HEK293 (cell line): ENCODE measurements at regions not wholly inside any gene's neighbourhood (a gene's known extent, or its start where the extent isn't known, plus 50 kb on each side); places are given as distances from the start of the nearest gene placed in this dataset.

Source experiments
- CTCF ChIA-PET: fragments of 350-600 bp; formaldehyde crosslinking; extraction: SDS; loops from one replicate; lab custom pipeline; 2021; ENCODE audit warnings: antibody characterized with exemption; lab: Yijun Ruan, JAX
- POLR2A ChIA-PET: fragments of 300-600 bp; formaldehyde crosslinking; extraction: SDS; loops from one replicate; lab custom pipeline; 2020; ENCODE audit warnings: antibody characterized with exemption, inconsistent platforms; lab: Yijun Ruan, JAX
- H3K27ac ChIP-seq: fragments of 200-500 bp; sonication (Bioruptor generic); 2 replicates; pipeline ENCODE4 v1.5.1; 2014; ENCODE audit warnings: low read depth, low read length, control low read depth, inconsistent platforms; ENCODE audit errors: extremely low read depth
- H3K36me3 ChIP-seq, 2 experiments: fragments of 200-500 bp in 1 of 2; sonication (Bioruptor generic) in 1 of 2; 1 replicate in 1 of 2; 2 replicates in 1 of 2; pipeline ENCODE4 v1.5.1; 2014 to 2017; ENCODE audit warnings: inconsistent platforms in 2 of 2, low read length in 2 of 2; ENCODE audit not compliant: control insufficient read depth in 2 of 2, insufficient read depth in 1 of 2
- H3K4me1 ChIP-seq: fragments of 200-500 bp; sonication (Bioruptor generic); 2 replicates; pipeline ENCODE4 v1.5.1; 2014; ENCODE audit warnings: mild to moderate bottlenecking, low read length, inconsistent platforms; ENCODE audit not compliant: control insufficient read depth, insufficient read depth
- H3K4me3 ChIP-seq: 2 replicates; pipeline ENCODE4 v1.5.1; 2011; ENCODE audit warnings: low read depth, mild to moderate bottlenecking, control low read depth, low read length, moderate library complexity
- H3K9me3 ChIP-seq: fragments of 200-500 bp; sonication (Bioruptor generic); 2 replicates; pipeline ENCODE4 v1.5.1; 2014; ENCODE audit warnings: low read depth, low read length, inconsistent platforms; ENCODE audit not compliant: control insufficient read depth, insufficient read depth
- BCL11B ChIP-seq: fragments of 450-650 bp; formaldehyde crosslinking; IDR thresholded peaks from 2 replicates; pipeline ENCODE4 v1.5.1; 2016; ENCODE audit warnings: low read depth, missing biosample characterization, missing genetic modification characterization
- EGR2 ChIP-seq: fragments of 450-650 bp; formaldehyde crosslinking; IDR thresholded peaks from 2 replicates; pipeline ENCODE4 v1.5.1; 2016; ENCODE audit warnings: low read depth, missing biosample characterization, missing genetic modification characterization
- FEZF1 ChIP-seq: fragments of 450-650 bp; formaldehyde crosslinking; IDR thresholded peaks from 2 replicates; pipeline ENCODE4 v1.5.1; 2016; ENCODE audit warnings: missing biosample characterization, missing genetic modification characterization
- KLF1 ChIP-seq: fragments of 450-650 bp; formaldehyde crosslinking; IDR thresholded peaks from 2 replicates; pipeline ENCODE4 v1.5.1; 2016; ENCODE audit warnings: missing biosample characterization, missing genetic modification characterization
- MYNN ChIP-seq: fragments of 450-650 bp; formaldehyde crosslinking; IDR thresholded peaks from 2 replicates; pipeline ENCODE4 v1.5.1; 2016; ENCODE audit warnings: missing biosample characterization, missing genetic modification characterization, borderline replicate concordance
- OSR2 ChIP-seq: fragments of 450-650 bp; formaldehyde crosslinking; IDR thresholded peaks from 2 replicates; pipeline ENCODE4 v1.5.1; 2016; ENCODE audit warnings: missing biosample characterization, missing genetic modification characterization
- PRDM1 ChIP-seq: fragments of 450-650 bp; formaldehyde crosslinking; IDR thresholded peaks from 2 replicates; pipeline ENCODE4; 2016; ENCODE audit warnings: missing biosample characterization, missing genetic modification characterization
- SP2 ChIP-seq: fragments of 450-650 bp; formaldehyde crosslinking; IDR thresholded peaks from 2 replicates; pipeline ENCODE4 v1.5.1; 2016; ENCODE audit warnings: missing biosample characterization, missing genetic modification characterization
- SP7 ChIP-seq: fragments of 450-650 bp; formaldehyde crosslinking; IDR thresholded peaks from 2 replicates; pipeline ENCODE4 v1.5.1; 2016; ENCODE audit warnings: missing biosample characterization, missing genetic modification characterization
- TRIM28 ChIP-seq: IDR thresholded peaks from 2 replicates; pipeline ENCODE4 v1.6.1; 2011; ENCODE audit warnings: low read length, control low read depth, borderline replicate concordance
- WT1 ChIP-seq: fragments of 450-650 bp; formaldehyde crosslinking; IDR thresholded peaks from 2 replicates; pipeline ENCODE4 v1.5.1; 2016; ENCODE audit warnings: missing biosample characterization, missing genetic modification characterization
- YY1 ChIP-seq: fragments of 450-650 bp; formaldehyde crosslinking; IDR thresholded peaks from 2 replicates; pipeline ENCODE4 v1.5.1; 2018; ENCODE audit warnings: missing biosample characterization, missing genetic modification characterization
- ZBTB48 ChIP-seq: fragments of 450-650 bp; formaldehyde crosslinking; IDR thresholded peaks from 2 replicates; pipeline ENCODE4 v1.5.1; 2016; ENCODE audit warnings: missing biosample characterization, missing genetic modification characterization
- ZNF157 ChIP-seq: fragments of 450-650 bp; formaldehyde crosslinking; IDR thresholded peaks from 2 replicates; pipeline ENCODE4 v1.5.1; 2016; ENCODE audit warnings: missing biosample characterization, missing genetic modification characterization
- ZNF174 ChIP-seq: fragments of 450-650 bp; formaldehyde crosslinking; IDR thresholded peaks from 2 replicates; pipeline ENCODE4 v1.5.0; 2017; ENCODE audit warnings: missing biosample characterization, mild to moderate bottlenecking, missing genetic modification characterization
- ZNF19 ChIP-seq: fragments of 450-650 bp; formaldehyde crosslinking; IDR thresholded peaks from 2 replicates; pipeline ENCODE4; 2016; ENCODE audit warnings: missing biosample characterization, missing genetic modification characterization, low read depth
- ZNF2 ChIP-seq: fragments of 450-650 bp; formaldehyde crosslinking; IDR thresholded peaks from 2 replicates; pipeline ENCODE4 v1.5.1; 2016; ENCODE audit warnings: missing biosample characterization, missing genetic modification characterization
- ZNF221 ChIP-seq: fragments of 450-650 bp; formaldehyde crosslinking; IDR thresholded peaks from 2 replicates; pipeline ENCODE4 v1.5.1; 2017; ENCODE audit warnings: missing biosample characterization, missing genetic modification characterization, borderline replicate concordance
- ZNF24 ChIP-seq: fragments of 450-650 bp; formaldehyde crosslinking; IDR thresholded peaks from 2 replicates; pipeline ENCODE4 v1.5.1; 2016; ENCODE audit warnings: missing biosample characterization, missing genetic modification characterization
- ZNF473 ChIP-seq: fragments of 450-650 bp; formaldehyde crosslinking; IDR thresholded peaks from 2 replicates; pipeline ENCODE4 v1.5.1; 2017; ENCODE audit warnings: missing biosample characterization, missing genetic modification characterization
- ZNF561 ChIP-seq: fragments of 450-650 bp; IDR thresholded peaks from 2 replicates; pipeline ENCODE4 v1.5.1; 2018; ENCODE audit warnings: missing biosample characterization, missing genetic modification characterization, borderline replicate concordance
- ZNF623 ChIP-seq: fragments of 450-650 bp; formaldehyde crosslinking; IDR thresholded peaks from 2 replicates; pipeline ENCODE4 v1.5.1; 2016; ENCODE audit warnings: missing biosample characterization, missing genetic modification characterization
- ZNF843 ChIP-seq: fragments of 450-650 bp; formaldehyde crosslinking; IDR thresholded peaks from 2 replicates; pipeline ENCODE4 v1.5.1; 2016; ENCODE audit warnings: missing biosample characterization, missing genetic modification characterization
- TF ChIP-seq, protein P1 (sequence below): fragments of 450-650 bp; formaldehyde crosslinking; IDR thresholded peaks from 2 replicates; pipeline ENCODE4 v1.5.1; 2016; ENCODE audit warnings: missing biosample characterization, missing genetic modification characterization
- TF ChIP-seq, protein P2 (sequence below): fragments of 450-650 bp; formaldehyde crosslinking; IDR thresholded peaks from 2 replicates; pipeline ENCODE4 v1.5.1; 2017; ENCODE audit warnings: missing biosample characterization, missing genetic modification characterization
- TF ChIP-seq, protein P3 (sequence below): fragments of 450-650 bp; formaldehyde crosslinking; optimal IDR thresholded peaks from 2 replicates; pipeline ENCODE3; 2016; ENCODE audit warnings: missing biosample characterization, mild to moderate bottlenecking, missing genetic modification characterization
- TF ChIP-seq, protein P4 (sequence below): fragments of 450-650 bp; formaldehyde crosslinking; IDR thresholded peaks from 2 replicates; pipeline ENCODE4 v1.5.1; 2016; ENCODE audit warnings: missing biosample characterization, missing genetic modification characterization

DNA sequence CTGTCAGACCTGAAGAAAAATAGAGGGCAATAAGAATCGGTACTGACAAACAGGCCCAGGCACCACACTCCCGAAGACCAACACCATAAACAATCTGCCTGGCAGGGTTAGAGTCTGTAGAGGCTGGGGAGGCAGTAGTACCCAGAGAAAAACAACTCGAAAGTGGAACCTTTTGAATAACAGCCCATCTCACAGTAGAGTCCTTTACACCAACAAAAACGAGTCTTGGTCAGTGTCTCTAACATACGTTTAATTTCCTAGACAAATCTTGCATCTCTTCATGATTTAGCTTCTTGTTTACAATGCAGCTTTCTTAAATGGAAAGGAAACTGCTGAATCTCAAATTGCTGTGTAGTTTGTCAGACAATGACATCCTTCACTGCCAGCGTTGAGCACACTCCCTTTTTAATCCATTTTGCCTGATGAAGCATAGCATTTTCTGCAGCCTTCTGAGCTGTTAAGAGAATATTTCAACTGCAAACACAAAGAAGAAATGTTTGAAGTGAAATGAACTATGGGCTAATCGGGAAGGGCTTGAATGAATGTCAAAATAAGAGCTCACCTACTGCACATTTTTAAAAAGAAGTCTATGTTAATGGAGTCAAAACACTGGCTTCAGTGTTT lies 73.1 kb upstream of the DSG1 start:
- TF ChIP-seq MYNN (tag by site-specific recombination) (peak; percentile 85), TRIM28 (peak; percentile 64), ZNF174 (no peak), WT1 (0 out of 2 replicates have a peak, but pooled peaks have one; percentile 28), PRDM1 (0 out of 2 replicates have a peak, but pooled peaks have one; percentile 12), FEZF1 (no peak), ZNF473 (tag by site-specific recombination) (no peak)
- TF ChIP-seq, protein P1, sequence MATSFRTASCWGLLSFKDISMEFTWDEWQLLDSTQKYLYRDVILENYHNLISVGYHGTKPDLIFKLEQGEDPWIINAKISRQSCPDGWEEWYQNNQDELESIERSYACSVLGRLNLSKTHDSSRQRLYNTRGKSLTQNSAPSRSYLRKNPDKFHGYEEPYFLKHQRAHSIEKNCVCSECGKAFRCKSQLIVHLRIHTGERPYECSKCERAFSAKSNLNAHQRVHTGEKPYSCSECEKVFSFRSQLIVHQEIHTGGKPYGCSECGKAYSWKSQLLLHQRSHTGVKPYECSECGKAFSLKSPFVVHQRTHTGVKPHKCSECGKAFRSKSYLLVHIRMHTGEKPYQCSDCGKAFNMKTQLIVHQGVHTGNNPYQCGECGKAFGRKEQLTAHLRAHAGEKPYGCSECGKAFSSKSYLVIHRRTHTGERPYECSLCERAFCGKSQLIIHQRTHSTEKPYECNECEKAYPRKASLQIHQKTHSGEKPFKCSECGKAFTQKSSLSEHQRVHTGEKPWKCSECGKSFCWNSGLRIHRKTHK (tag by site-specific recombination) = no peak
- TF ChIP-seq, protein P2, sequence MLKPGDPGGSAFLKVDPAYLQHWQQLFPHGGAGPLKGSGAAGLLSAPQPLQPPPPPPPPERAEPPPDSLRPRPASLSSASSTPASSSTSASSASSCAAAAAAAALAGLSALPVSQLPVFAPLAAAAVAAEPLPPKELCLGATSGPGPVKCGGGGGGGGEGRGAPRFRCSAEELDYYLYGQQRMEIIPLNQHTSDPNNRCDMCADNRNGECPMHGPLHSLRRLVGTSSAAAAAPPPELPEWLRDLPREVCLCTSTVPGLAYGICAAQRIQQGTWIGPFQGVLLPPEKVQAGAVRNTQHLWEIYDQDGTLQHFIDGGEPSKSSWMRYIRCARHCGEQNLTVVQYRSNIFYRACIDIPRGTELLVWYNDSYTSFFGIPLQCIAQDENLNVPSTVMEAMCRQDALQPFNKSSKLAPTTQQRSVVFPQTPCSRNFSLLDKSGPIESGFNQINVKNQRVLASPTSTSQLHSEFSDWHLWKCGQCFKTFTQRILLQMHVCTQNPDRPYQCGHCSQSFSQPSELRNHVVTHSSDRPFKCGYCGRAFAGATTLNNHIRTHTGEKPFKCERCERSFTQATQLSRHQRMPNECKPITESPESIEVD (tag by site-specific recombination) = peak; percentile 32; the same call in 1 of the 2 replicates
- TF ChIP-seq, all 188 proteins: peak for 5
- ChIA-PET POLR2A (interaction anchor here (1.0 kb wide), 1 partner anchor 47 kb away, joined by 3 read pairs; no protein-coding TSS in a partner anchor), CTCF (interaction anchor here (0.6 to 0.8 kb wide), 4 partner anchors 11 to 270 kb away, joined by 3 read pairs; no protein-coding TSS in a partner anchor)
- Histone ChIP-seq H3K9me3 (no peaks in the 10 kb centered on the region), H3K27ac (no peak overlapping the region), H3K4me3 (no peak overlapping the region), H3K36me3 (no peaks in the 10 kb centered on the region), H3K4me1 (peaks cover 3% of the 10 kb centered on the region; the same call in 1 of the 2 replicates)

DNA sequence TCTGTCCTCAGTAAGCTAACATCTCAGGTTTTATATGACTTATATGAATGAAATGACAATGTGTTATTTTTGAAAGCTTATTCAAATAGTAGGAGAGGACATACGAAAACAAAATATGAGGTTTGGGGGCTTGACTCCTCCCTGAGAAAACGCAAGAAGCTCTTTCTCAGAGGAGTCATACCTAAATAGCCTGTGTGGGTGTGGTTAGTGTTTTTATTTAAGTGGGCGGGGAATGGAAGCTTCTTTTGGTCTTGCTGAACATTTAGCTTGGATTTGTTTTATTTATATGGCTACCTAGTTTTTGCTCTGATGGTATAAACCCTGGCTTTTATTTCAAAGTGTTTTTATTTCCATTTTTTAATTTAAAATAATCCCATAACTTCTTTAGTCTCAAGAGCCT lies 72.1 kb upstream of the DSG1 start:
- H3K4me3 ChIP-seq = no peak overlapping the region
- ChIA-PET CTCF (interaction anchor here (0.6 to 1.1 kb wide), 3 partner anchors 265 to 276 kb away, joined by 3 read pairs; no protein-coding TSS in a partner anchor), POLR2A (interaction anchor here (1.0 kb wide), 1 partner anchor 47 kb away, joined by 3 read pairs; no protein-coding TSS in a partner anchor)
- peaks cover 3% of the 10 kb centered on the region; the same call in 1 of the 2 replicates for H3K4me1 ChIP-seq
- H3K27ac ChIP-seq = no peak overlapping the region
- no peaks in the 10 kb centered on the region for H3K36me3 ChIP-seq
- H3K9me3 ChIP-seq = no peaks in the 10 kb centered on the region
- no peak for TF ChIP-seq ZNF623 (tag by site-specific recombination)
- TF ChIP-seq BCL11B (tag by site-specific recombination) = no peak
- no peak for TF ChIP-seq ZNF221 (tag by site-specific recombination)
- no peak for TF ChIP-seq YY1 (tag by site-specific recombination)
- no peak for TF ChIP-seq SP2
- TF ChIP-seq ZNF843 (tag by site-specific recombination) = no peak
- TF ChIP-seq, protein P3, sequence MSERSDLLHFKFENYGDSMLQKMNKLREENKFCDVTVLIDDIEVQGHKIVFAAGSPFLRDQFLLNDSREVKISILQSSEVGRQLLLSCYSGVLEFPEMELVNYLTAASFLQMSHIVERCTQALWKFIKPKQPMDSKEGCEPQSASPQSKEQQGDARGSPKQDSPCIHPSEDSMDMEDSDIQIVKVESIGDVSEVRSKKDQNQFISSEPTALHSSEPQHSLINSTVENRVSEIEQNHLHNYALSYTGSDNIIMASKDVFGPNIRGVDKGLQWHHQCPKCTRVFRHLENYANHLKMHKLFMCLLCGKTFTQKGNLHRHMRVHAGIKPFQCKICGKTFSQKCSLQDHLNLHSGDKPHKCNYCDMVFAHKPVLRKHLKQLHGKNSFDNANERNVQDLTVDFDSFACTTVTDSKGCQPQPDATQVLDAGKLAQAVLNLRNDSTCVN (tag by site-specific recombination) = no peak
- TF ChIP-seq ZNF19 (tag by site-specific recombination) = no peak
- peak; percentile 62; the same call in 1 of the 2 replicates for TF ChIP-seq KLF1 (tag by site-specific recombination)
- TF ChIP-seq ZNF157 (tag by site-specific recombination) = no peak
- TF ChIP-seq SP7 (tag by site-specific recombination) = no peak
- no peak for TF ChIP-seq ZNF561 (tag by site-specific recombination)
- TF ChIP-seq, protein P4, sequence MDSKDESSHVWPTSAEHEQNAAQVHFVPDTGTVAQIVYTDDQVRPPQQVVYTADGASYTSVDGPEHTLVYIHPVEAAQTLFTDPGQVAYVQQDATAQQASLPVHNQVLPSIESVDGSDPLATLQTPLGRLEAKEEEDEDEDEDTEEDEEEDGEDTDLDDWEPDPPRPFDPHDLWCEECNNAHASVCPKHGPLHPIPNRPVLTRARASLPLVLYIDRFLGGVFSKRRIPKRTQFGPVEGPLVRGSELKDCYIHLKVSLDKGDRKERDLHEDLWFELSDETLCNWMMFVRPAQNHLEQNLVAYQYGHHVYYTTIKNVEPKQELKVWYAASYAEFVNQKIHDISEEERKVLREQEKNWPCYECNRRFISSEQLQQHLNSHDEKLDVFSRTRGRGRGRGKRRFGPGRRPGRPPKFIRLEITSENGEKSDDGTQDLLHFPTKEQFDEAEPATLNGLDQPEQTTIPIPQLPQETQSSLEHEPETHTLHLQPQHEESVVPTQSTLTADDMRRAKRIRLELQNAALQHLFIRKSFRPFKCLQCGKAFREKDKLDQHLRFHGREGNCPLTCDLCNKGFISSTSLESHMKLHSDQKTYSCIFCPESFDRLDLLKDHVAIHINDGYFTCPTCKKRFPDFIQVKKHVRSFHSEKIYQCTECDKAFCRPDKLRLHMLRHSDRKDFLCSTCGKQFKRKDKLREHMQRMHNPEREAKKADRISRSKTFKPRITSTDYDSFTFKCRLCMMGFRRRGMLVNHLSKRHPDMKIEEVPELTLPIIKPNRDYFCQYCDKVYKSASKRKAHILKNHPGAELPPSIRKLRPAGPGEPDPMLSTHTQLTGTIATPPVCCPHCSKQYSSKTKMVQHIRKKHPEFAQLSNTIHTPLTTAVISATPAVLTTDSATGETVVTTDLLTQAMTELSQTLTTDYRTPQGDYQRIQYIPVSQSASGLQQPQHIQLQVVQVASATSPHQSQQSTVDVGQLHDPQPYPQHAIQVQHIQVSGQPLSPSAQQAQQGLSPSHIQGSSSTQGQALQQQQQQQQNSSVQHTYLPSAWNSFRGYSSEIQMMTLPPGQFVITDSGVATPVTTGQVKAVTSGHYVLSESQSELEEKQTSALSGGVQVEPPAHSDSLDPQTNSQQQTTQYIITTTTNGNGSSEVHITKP = no peak
- no peak for TF ChIP-seq ZNF2 (tag by site-specific recombination)
- TF ChIP-seq EGR2 (tag by site-specific recombination) = peak; percentile 51
- no peak for TF ChIP-seq OSR2 (tag by site-specific recombination)
- TF ChIP-seq ZBTB48 (tag by site-specific recombination) = no peak
- TF ChIP-seq ZNF24 = no peak
